ENCODE measurements at regions not wholly inside any gene's neighbourhood (a gene's known extent, or its start where the extent isn't known, plus 50 kb on each side); places are given as distances from the start of the nearest gene placed in this dataset.

DNA sequence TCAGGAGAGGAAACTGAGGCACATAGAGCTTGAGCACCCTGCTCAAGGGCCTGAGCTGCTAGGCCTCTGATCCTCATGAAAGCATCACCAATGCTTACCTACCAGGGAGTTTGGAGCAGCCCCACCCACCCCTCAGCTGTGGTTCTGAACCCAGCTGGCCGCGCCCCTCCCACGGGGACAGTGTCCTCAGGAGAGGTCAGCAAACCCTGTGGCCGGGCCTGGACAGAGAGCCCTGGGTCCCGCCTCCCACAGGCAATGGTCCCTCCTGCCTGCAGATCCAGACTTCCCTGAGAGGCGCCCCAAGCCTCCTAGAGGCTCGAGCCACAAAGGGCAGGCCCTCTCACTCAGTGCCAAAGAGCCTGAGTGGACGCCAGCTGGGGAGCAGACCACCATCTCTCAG lies 184.9 kb downstream of the BRD1 start:
- TF ChIP-seq, protein P1, sequence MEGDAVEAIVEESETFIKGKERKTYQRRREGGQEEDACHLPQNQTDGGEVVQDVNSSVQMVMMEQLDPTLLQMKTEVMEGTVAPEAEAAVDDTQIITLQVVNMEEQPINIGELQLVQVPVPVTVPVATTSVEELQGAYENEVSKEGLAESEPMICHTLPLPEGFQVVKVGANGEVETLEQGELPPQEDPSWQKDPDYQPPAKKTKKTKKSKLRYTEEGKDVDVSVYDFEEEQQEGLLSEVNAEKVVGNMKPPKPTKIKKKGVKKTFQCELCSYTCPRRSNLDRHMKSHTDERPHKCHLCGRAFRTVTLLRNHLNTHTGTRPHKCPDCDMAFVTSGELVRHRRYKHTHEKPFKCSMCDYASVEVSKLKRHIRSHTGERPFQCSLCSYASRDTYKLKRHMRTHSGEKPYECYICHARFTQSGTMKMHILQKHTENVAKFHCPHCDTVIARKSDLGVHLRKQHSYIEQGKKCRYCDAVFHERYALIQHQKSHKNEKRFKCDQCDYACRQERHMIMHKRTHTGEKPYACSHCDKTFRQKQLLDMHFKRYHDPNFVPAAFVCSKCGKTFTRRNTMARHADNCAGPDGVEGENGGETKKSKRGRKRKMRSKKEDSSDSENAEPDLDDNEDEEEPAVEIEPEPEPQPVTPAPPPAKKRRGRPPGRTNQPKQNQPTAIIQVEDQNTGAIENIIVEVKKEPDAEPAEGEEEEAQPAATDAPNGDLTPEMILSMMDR (IDR thresholded peaks at IDR 0.05), result no peak
- H3K27ac ChIP-seq, result no peak overlapping the region
- H3K36me3 ChIP-seq, result no peaks in the 10 kb centered on the region
- no peaks in the 10 kb centered on the region for H3K4me1 ChIP-seq
- no peak for DNase-seq (ENCODE audit: low spot score)
- no peaks in the 10 kb centered on the region for H3K9me3 ChIP-seq
- H3K27me3 ChIP-seq, result no peaks in the 10 kb centered on the region
- H3K4me3 ChIP-seq, result no peak overlapping the region

DNA sequence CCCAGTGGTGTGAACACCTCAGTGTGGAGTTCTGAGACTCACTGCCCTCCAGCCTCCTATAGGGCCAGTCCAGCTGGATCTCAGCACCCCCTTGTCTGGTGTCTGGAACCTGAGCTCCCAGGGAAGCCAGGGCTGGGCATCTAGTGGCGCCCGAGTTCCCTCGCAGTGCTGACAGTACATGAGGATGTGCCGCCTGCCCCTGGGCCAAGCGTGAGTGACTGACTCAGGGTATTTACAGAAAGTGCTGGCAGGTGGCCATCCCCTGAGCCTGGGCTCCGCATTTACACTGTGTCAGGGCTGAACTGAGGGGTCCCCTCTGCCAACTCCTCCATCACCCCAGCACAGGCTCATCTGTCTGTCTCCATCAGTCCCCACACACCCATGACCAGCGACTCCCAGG lies 185.3 kb downstream of the BRD1 start:
- Histone ChIP-seq H3K4me3 (no peak overlapping the region), H3K9me3 (no peaks in the 10 kb centered on the region), H3K36me3 (no peaks in the 10 kb centered on the region), H3K27ac (no peak overlapping the region), H3K27me3 (no peaks in the 10 kb centered on the region), H3K4me1 (no peaks in the 10 kb centered on the region)
- no peak for DNase-seq (ENCODE audit: low spot score)
- TF ChIP-seq, protein P1 (IDR thresholded peaks at IDR 0.05), result no peak

DNA sequence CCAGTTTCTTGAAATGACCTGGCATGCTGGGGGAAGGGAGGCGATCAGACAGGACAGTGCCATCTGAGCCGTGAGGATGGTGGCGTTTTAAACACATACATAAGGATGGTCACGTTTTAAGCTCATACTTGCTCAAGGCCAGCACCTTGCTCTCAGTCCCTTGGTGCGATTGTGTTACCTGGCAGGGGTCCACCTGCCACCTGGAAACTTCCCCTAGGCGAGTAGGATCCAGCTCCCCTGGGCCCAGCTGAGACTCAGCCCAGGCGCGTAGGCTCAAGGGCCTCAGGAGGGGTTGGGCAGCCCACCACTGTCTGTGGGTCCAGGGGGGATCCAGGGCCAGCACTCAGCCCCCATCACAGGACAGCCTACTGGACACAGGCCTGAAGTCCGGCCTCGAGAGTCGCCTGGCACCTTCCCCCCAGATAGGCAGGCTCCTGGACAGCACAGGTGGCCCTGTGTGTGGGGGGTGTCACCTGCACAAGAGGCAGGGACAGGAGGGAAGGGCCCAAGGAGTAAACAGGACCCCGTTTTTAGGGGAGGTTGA lies 185.8 kb downstream of the BRD1 start:
- Histone ChIP-seq H3K9me3 (no peaks in the 10 kb centered on the region), H3K4me1 (no peaks in the 10 kb centered on the region), H3K36me3 (no peaks in the 10 kb centered on the region), H3K27ac (no peak overlapping the region), H3K4me3 (no peak overlapping the region), H3K27me3 (no peaks in the 10 kb centered on the region)
- TF ChIP-seq, protein P1 (IDR thresholded peaks at IDR 0.05), result no peak
- no peak for DNase-seq (ENCODE audit: low spot score)

DNA sequence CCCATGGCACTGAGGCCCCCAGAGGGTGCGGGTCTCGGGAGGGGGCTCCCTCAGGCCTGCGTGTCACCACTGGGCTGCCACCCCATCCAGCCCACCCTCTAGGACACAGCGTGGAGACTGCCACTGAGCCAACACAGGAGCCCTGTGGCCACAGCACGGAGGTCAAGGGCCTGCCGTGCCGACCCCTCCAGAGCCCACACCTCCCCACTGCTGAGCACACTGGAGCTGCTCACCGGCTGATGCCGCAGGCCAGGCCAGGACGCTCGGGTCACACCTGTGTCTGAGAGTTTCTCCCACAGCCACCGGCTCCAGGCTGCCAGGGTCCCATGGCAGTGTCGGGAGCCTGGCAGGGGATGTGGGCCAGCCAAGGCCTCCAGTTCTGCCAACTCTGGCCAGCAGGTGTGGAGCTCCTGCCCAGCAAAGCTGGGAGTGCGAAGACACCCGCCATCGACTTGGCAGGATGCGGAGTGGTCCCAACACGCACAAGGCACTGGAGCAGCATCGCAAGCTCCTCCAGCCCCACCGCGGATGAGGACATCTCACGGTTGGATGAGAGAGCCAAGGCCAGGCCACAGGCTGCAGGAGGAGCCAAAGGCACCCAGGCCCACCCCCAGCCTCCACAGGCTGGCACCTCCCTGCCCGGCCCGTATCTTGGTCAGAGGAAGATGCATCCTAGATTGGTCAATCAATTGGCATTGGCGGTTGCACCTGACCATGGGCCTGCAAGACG lies 187.1 kb downstream of the BRD1 start:
- H3K27ac ChIP-seq, result no peak overlapping the region

DNA sequence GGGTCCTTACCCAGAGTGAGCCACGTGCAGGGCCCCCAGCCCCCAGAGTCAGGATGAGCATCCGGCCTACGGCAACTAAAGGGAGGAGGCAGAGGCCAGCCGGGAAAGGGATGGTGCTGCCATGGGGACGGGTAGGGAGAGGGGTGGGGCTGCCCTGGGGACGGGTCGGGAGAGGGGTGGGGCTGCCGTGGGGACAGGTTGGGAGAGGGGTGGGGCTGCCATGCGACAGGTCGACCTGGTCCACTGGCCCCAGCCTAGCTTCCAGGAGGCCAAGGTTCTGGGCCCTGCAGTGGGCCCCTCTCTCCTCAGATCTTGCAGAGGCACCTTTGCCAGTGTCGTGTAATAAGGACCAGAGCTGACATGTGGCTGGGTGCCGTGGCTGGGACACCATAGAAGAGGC lies 187.7 kb downstream of the BRD1 start:
- TF ChIP-seq, protein P1 (IDR thresholded peaks at IDR 0.05), result no peak
- Histone ChIP-seq H3K4me1 (no peaks in the 10 kb centered on the region), H3K4me3 (no peak overlapping the region), H3K27me3 (no peaks in the 10 kb centered on the region), H3K36me3 (no peaks in the 10 kb centered on the region), H3K9me3 (no peaks in the 10 kb centered on the region), H3K27ac (no peak overlapping the region)
- DNase-seq (ENCODE audit: low spot score), result no peak

More for the DNA sequence above, 187.1 kb downstream of the BRD1 start:
- DNase-seq (ENCODE audit: low spot score), result no peak
- Histone ChIP-seq H3K4me3 (no peak overlapping the region), H3K36me3 (no peaks in the 10 kb centered on the region), H3K4me1 (no peaks in the 10 kb centered on the region), H3K9me3 (no peaks in the 10 kb centered on the region), H3K27me3 (no peaks in the 10 kb centered on the region)
- TF ChIP-seq, protein P1 (IDR thresholded peaks at IDR 0.05), result no peak

DNA sequence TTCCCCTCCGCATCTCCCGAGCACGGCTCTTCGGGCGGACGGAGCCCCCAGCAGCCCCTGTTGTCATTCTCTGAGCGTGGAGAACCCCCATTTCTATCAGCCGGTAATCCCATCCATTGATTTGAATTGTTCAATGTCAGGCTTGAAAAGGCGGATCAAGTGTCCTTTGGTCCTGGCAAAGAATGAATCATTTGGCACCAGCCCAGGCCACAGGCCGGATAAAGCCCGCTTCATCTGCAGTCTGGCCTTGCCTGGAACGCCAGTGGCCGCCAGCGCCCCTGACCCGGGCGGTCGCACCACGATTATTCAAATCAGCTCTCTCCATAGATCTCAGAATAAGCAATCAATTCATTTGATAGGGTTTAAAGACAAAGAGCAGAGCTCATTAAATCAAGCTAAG lies 188.9 kb downstream of the BRD1 start:
- TF ChIP-seq, protein P1 (IDR thresholded peaks at IDR 0.05), result no peak
- DNase-seq (ENCODE audit: low spot score), result no peak
- no peaks in the 10 kb centered on the region for H3K9me3 ChIP-seq
- no peak overlapping the region for H3K27ac ChIP-seq
- no peak overlapping the region for H3K4me3 ChIP-seq
- no peaks in the 10 kb centered on the region for H3K4me1 ChIP-seq
- no peaks in the 10 kb centered on the region for H3K36me3 ChIP-seq
- H3K27me3 ChIP-seq, result no peaks in the 10 kb centered on the region

All from right atrium auricular region (tissue), 2 donors.